RCC 7860 (cell line): ENCODE measurements at regions not wholly inside any gene's neighbourhood (a gene's known extent, or its start where the extent isn't known, plus 50 kb on each side); places are given as distances from the start of the nearest gene placed in this dataset.

Source experiments
- DNase-seq: peaks from one replicate; pipeline ENCODE4 v3.0.0-alpha.2; 2015; ENCODE audit warnings: low spot score
- FAIRE-seq: peaks from 2 replicates; lab custom pipeline; 2012; peaks lifted over from hg19 to GRCh38; lab: Jason Lieb, UNC

GRCh38 chr5:88405783-88406182, 137.1 kb upstream of the TMEM161B start:
- no peak for FAIRE-seq

GRCh38 chr5:88404405-88404804, 135.8 kb upstream of the TMEM161B start:
- FAIRE-seq (no peak), DNase-seq (no peak)

More at GRCh38 chr5:88405783-88406182, 137.1 kb upstream of the TMEM161B start:
- DNase-seq: no peak

- FAIRE-seq (no peak), DNase-seq (no peak)
Measured at GRCh38 chr5:88401686-88402085, 133.0 kb upstream of the TMEM161B start.

- no peak for FAIRE-seq
- DNase-seq: no peak
Measured at GRCh38 chr5:88401228-88401627, 132.6 kb upstream of the TMEM161B start.

GRCh38 chr5:88399561-88399960, 130.9 kb upstream of the TMEM161B start:
- no peak for DNase-seq
- FAIRE-seq: no peak

GRCh38 chr5:88398316-88398715, 129.7 kb upstream of the TMEM161B start:
- no peak for DNase-seq
- FAIRE-seq: no peak

GRCh38 chr5:88396751-88397281, 128.2 kb upstream of the TMEM161B start:
- DNase-seq (no peak), FAIRE-seq (no peak)

- DNase-seq: no peak
- FAIRE-seq: no peak
Measured at GRCh38 chr5:88396000-88396535, 127.4 kb upstream of the TMEM161B start.

GRCh38 chr5:88395264-88395663, 126.6 kb upstream of the TMEM161B start:
- DNase-seq: no peak
- FAIRE-seq: no peak

- DNase-seq: no peak
- no peak for FAIRE-seq
Measured at GRCh38 chr5:88394536-88395175, 126.0 kb upstream of the TMEM161B start.

- FAIRE-seq: no peak
- DNase-seq: no peak
Measured at GRCh38 chr5:88393716-88394535, 125.3 kb upstream of the TMEM161B start.

GRCh38 chr5:88393042-88393441, 124.4 kb upstream of the TMEM161B start:
- DNase-seq (no peak), FAIRE-seq (no peak)

GRCh38 chr5:88391991-88392390, 123.3 kb upstream of the TMEM161B start:
- FAIRE-seq (no peak), DNase-seq (no peak)

GRCh38 chr5:88391116-88391515, 122.5 kb upstream of the TMEM161B start:
- FAIRE-seq: no peak
- DNase-seq: no peak

GRCh38 chr5:88390481-88390880, 121.8 kb upstream of the TMEM161B start:
- FAIRE-seq: no peak

GRCh38 chr5:88390096-88390441, 121.4 kb upstream of the TMEM161B start:
- FAIRE-seq: no peak

More at GRCh38 chr5:88390481-88390880, 121.8 kb upstream of the TMEM161B start:
- no peak for DNase-seq

GRCh38 chr5:88389338-88390095, 120.9 kb upstream of the TMEM161B start:
- DNase-seq (no peak), FAIRE-seq (no peak)

More at GRCh38 chr5:88390096-88390441, 121.4 kb upstream of the TMEM161B start:
- no peak for DNase-seq

GRCh38 chr5:88388476-88389337, 120.1 kb upstream of the TMEM161B start:
- DNase-seq: no peak

GRCh38 chr5:88384886-88385285, 116.2 kb upstream of the TMEM161B start:
- no peak for DNase-seq
- no peak for FAIRE-seq

More at GRCh38 chr5:88388476-88389337, 120.1 kb upstream of the TMEM161B start:
- no peak for FAIRE-seq

GRCh38 chr5:88380332-88380731, 111.7 kb upstream of the TMEM161B start:
- DNase-seq (no peak), FAIRE-seq (no peak)
